GM13976 (cell line): ENCODE measurements at regions not wholly inside any gene's neighbourhood (a gene's known extent, or its start where the extent isn't known, plus 50 kb on each side); places are given as distances from the start of the nearest gene placed in this dataset.
"Not testable (repeated sequence)": the region's sequence is repeated elsewhere in the genome, so short reads cannot be mapped to it uniquely, and the experiment has no call there.

Experiments used
- DNase-seq: peaks from one replicate; pipeline ENCODE4 v3.0.0; 2012; ENCODE audit warnings: low spot score
- CTCF ChIP-seq: IDR thresholded peaks from 2 replicates; pipeline ENCODE4 v1.5.1; 2012; ENCODE audit warnings: borderline replicate concordance, mild to moderate bottlenecking; ENCODE audit not compliant: insufficient read depth; ENCODE audit errors: extremely low read depth, missing control alignments, control extremely low read depth
- in situ Hi-C: fragments of 300-500 bp; cut with MboI; formaldehyde crosslinking; loops from one replicate; pipeline ENCODE4 v1.12.0; 2022; ENCODE audit warnings: low sequenced_read_pairs, mixed read lengths, inconsistent platforms; ENCODE audit not compliant: unreplicated experiment

- no peak for DNase-seq
- in situ Hi-C loops = no loop called here
- no peak for TF ChIP-seq CTCF
Measured at GRCh38 chr5:44981708-44982107, 173.0 kb downstream of the MRPS30 start.

DNA sequence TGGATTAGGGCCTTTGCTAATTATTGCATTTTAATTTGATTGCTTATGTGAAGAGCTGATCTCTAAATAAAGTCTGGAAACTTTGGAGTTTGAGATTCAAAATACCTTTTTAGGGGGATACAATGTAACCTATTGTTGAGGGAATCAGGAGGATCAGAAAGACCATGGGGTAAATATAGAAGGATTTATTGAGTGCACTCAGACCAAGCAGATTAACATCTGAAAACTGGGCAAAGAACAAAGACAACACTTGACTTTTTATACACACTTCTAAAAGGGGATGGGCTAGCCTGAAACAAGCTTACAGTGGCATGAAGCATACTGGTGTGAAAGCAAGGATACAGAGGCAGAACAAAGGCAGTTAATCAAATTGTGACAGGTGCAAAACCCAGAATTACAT lies 174.3 kb downstream of the MRPS30 start:
- no peak for DNase-seq
- TF ChIP-seq CTCF = no peak
- in situ Hi-C loops = no loop called here

GRCh38 chr5:44987026-44987425 lies 178.3 kb downstream of the MRPS30 start:
- no peak for DNase-seq
- TF ChIP-seq CTCF = no peak
- in situ Hi-C loops = no loop called here

- in situ Hi-C loops = no loop called here
- DNase-seq = no peak
- TF ChIP-seq CTCF = no peak
Measured at GRCh38 chr5:44991693-44992092, 182.9 kb downstream of the MRPS30 start.

GRCh38 chr5:44993286-44993685 lies 184.5 kb downstream of the MRPS30 start:
- DNase-seq = no peak
- in situ Hi-C loops = no loop called here
- TF ChIP-seq CTCF = no peak

DNA sequence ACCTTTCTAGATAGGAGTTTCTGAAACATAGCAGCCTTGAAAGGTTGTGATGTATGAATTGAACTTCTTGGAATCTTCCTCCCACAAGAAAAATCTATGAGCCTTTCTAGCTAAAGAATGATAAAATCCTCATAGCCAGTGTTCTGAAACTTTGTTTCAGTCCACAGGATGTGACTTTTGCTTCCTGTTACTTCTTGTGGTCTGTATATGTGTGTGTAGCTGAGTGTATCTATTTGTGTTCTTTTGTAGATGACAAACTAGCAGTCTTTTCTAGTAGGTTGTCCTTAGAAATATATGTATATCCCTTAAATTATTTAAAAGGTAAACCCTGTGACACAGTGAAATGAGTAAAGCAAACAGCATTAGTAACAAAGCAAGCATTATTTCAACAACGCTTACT lies 188.8 kb downstream of the MRPS30 start:
- in situ Hi-C loops = no loop called here
- no peak for DNase-seq

GRCh38 chr5:45007102-45007501 lies 198.4 kb downstream of the MRPS30 start:
- DNase-seq, in situ Hi-C loops: not testable (repeated sequence)

More for the DNA sequence above, 188.8 kb downstream of the MRPS30 start:
- TF ChIP-seq CTCF = no peak

DNA sequence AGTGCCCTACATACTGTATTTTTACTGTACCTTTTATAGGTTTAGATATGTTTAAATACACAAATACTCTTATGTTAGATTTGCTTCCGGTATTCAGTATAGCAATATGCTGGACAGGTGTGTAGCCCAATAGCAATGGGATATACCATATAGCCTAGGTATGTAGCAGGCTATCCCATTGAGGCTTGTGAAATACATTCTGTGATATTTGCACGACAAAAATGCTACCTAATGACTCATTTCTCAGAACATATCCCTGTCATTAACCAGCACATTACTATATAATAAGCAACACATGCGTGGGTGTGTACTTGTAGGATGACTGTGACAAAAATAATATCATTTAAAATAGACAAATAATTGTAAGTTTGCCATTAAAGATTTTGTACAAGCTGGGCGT lies 208.8 kb downstream of the MRPS30 start:
- no peak for TF ChIP-seq CTCF
- no peak for DNase-seq
- in situ Hi-C loops = no loop called here
